ENCODE measurements at regions not wholly inside any gene's neighbourhood (a gene's known extent, or its start where the extent isn't known, plus 50 kb on each side); places are given as distances from the start of the nearest gene placed in this dataset.

- dilution Hi-C loops (cut with MboI; ENCODE audit: extremely low pct_ligation_motif_present, low sequenced_read_pairs), result no loop called here
- no peaks in the 10 kb centered on the region for H3K36me3 ChIP-seq (ENCODE audit: control insufficient read depth in 2 of 2, extremely low read depth in 1 of 2, insufficient read depth in 2 of 2, low read length in 2 of 2)
- H4K20me1 ChIP-seq (ENCODE audit: control insufficient read depth, extremely low read depth, insufficient read depth, low read length), result no peaks in the 10 kb centered on the region
- no peaks in the 10 kb centered on the region for H3K79me2 ChIP-seq (ENCODE audit: control insufficient read depth, insufficient read depth, low read length)
- no peak overlapping the region for H3K9ac ChIP-seq (ENCODE audit: control insufficient read depth, extremely low read depth, insufficient read depth, low read length)
- H3K27ac ChIP-seq (ENCODE audit: control insufficient read depth, insufficient read depth, low read length), result no peak overlapping the region
- H3K4me3 ChIP-seq (ENCODE audit: control insufficient read depth in 2 of 3, extremely low read depth in 1 of 3, insufficient read depth in 2 of 3, low read depth in 1 of 3, low read length in 3 of 3), result no peak overlapping the region
- no peak for TF ChIP-seq EZH2 (IDR thresholded peaks at IDR 0.05; ENCODE audit: low read length)
- TF ChIP-seq CTCF (optimal IDR thresholded peaks at IDR 0.05 in 1 of 3, IDR thresholded peaks at IDR 0.05 in 1 of 3, conservative IDR thresholded peaks at IDR 0.05 in 1 of 3; ENCODE audit: extremely low read depth in 1 of 3, insufficient read depth in 2 of 3, low read length in 3 of 3), result no peak
- H3K27me3 ChIP-seq (ENCODE audit: control insufficient read depth, extremely low read depth, insufficient read depth, low read length), result no peaks in the 10 kb centered on the region
- DNase-seq (ENCODE audit: low read depth, low spot score), result no peak
- H3K4me2 ChIP-seq (ENCODE audit: control insufficient read depth, extremely low read depth, insufficient read depth, low read depth, low read length), result no peak overlapping the region
- no peaks in the 10 kb centered on the region for H3K9me3 ChIP-seq (ENCODE audit: control insufficient read depth, low read depth, low read length)
- no peaks in the 10 kb centered on the region for H3K9me1 ChIP-seq (ENCODE audit: control insufficient read depth, extremely low read depth, insufficient read depth, low read length)
- H2AFZ ChIP-seq (ENCODE audit: control insufficient read depth, low read length), result no peak overlapping the region
- H3K4me1 ChIP-seq (ENCODE audit: control insufficient read depth, extremely low read depth, insufficient read depth, low read length), result peaks cover 3% of the 10 kb centered on the region
- FAIRE-seq, result no peak
Observed at GRCh38 chr4:112053825-112054350, 91.4 kb upstream of the FAM241A start.

- Histone ChIP-seq H3K4me1 (ENCODE audit: control insufficient read depth, extremely low read depth, insufficient read depth, low read length) (peaks cover 3% of the 10 kb centered on the region), H3K9ac (ENCODE audit: control insufficient read depth, extremely low read depth, insufficient read depth, low read length) (no peak overlapping the region), H3K79me2 (ENCODE audit: control insufficient read depth, insufficient read depth, low read length) (no peaks in the 10 kb centered on the region), H3K36me3 (ENCODE audit: control insufficient read depth in 2 of 2, extremely low read depth in 1 of 2, insufficient read depth in 2 of 2, low read length in 2 of 2) (no peaks in the 10 kb centered on the region), H4K20me1 (ENCODE audit: control insufficient read depth, extremely low read depth, insufficient read depth, low read length) (no peaks in the 10 kb centered on the region), H3K9me3 (ENCODE audit: control insufficient read depth, low read depth, low read length) (no peaks in the 10 kb centered on the region), H3K27me3 (ENCODE audit: control insufficient read depth, extremely low read depth, insufficient read depth, low read length) (no peaks in the 10 kb centered on the region), H3K4me3 (ENCODE audit: control insufficient read depth in 2 of 3, extremely low read depth in 1 of 3, insufficient read depth in 2 of 3, low read depth in 1 of 3, low read length in 3 of 3) (no peak overlapping the region), H3K4me2 (ENCODE audit: control insufficient read depth, extremely low read depth, insufficient read depth, low read depth, low read length) (no peak overlapping the region), H3K9me1 (ENCODE audit: control insufficient read depth, extremely low read depth, insufficient read depth, low read length) (no peaks in the 10 kb centered on the region), H3K27ac (ENCODE audit: control insufficient read depth, insufficient read depth, low read length) (no peak overlapping the region), H2AFZ (ENCODE audit: control insufficient read depth, low read length) (no peak overlapping the region)
- FAIRE-seq, result no peak
- TF ChIP-seq EZH2 (IDR thresholded peaks at IDR 0.05; ENCODE audit: low read length) (no peak), CTCF (optimal IDR thresholded peaks at IDR 0.05 in 1 of 3, IDR thresholded peaks at IDR 0.05 in 1 of 3, conservative IDR thresholded peaks at IDR 0.05 in 1 of 3; ENCODE audit: extremely low read depth in 1 of 3, insufficient read depth in 2 of 3, low read length in 3 of 3) (no peak)
- no peak for DNase-seq (ENCODE audit: low read depth, low spot score)
- dilution Hi-C loops (cut with MboI; ENCODE audit: extremely low pct_ligation_motif_present, low sequenced_read_pairs), result no loop called here
Observed at GRCh38 chr4:112055100-112055499, 90.2 kb upstream of the FAM241A start.

All from keratinocyte (primary cell).